ENCODE measurements at regions not wholly inside any gene's neighbourhood (a gene's known extent, or its start where the extent isn't known, plus 50 kb on each side); places are given as distances from the start of the nearest gene placed in this dataset.

DNA sequence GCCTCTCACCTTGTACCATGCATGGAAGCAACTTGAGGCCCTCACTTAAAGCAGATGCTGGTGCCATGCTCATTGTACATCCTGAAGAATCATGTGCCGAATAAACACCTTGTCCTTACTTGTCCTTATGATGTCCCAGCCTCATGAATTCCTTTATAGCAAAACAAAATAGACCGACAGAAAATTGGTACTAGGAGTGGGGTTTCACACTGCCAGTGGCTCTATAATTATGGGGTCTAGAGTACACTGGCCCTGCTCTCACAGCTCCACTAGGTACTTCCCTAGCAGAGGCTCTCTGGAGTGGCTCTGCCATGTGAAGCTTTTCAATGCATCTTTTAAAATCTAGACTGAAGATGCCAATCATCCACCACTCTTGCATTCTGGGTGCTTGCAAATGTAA is 101.2 kb downstream of the HTR1B start:
- Histone ChIP-seq H3K4me1 (ENCODE audit: insufficient read depth) (no peaks in the 10 kb centered on the region), H3K9me3 (no peaks in the 10 kb centered on the region), H3K4me3 (no peak overlapping the region), H3K27me3 (no peaks in the 10 kb centered on the region), H3K36me3 (no peaks in the 10 kb centered on the region), H3K27ac (no peak overlapping the region)
- intact Hi-C loops (cut with DNase I), result no loop called here
- WGBS, 3 donors, result 86 to 100% (median 98%) methylated on average over 2 of the region's 2 CpGs
- TF ChIP-seq POLR2A (IDR thresholded peaks at IDR 0.05) (no peak), EP300 (IDR thresholded peaks at IDR 0.05) (no peak)
- TF ChIP-seq, protein P1, sequence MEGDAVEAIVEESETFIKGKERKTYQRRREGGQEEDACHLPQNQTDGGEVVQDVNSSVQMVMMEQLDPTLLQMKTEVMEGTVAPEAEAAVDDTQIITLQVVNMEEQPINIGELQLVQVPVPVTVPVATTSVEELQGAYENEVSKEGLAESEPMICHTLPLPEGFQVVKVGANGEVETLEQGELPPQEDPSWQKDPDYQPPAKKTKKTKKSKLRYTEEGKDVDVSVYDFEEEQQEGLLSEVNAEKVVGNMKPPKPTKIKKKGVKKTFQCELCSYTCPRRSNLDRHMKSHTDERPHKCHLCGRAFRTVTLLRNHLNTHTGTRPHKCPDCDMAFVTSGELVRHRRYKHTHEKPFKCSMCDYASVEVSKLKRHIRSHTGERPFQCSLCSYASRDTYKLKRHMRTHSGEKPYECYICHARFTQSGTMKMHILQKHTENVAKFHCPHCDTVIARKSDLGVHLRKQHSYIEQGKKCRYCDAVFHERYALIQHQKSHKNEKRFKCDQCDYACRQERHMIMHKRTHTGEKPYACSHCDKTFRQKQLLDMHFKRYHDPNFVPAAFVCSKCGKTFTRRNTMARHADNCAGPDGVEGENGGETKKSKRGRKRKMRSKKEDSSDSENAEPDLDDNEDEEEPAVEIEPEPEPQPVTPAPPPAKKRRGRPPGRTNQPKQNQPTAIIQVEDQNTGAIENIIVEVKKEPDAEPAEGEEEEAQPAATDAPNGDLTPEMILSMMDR (IDR thresholded peaks at IDR 0.05), result no peak
- DNase-seq, result no peak

DNA sequence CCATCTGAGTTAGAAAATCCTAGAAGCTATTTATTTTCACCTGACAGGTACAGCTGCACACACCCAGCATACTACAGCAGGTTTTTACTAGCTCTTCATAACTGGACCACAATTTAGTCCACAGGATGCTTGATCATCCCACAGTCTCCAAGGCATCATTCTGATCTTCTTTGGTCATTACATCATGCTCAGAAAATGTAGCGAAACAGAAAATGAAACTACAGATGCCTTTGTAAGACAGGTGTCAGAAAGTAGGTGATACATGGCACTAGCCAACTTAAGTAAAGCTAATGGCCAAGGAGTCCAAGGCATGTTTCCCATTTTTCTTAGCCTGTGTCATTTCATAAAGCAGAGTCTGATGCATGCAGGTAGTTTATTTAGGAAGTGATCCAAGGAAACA is 102.3 kb downstream of the HTR1B start:
- Histone ChIP-seq H3K4me3 (no peak overlapping the region), H3K27ac (no peak overlapping the region), H3K9me3 (no peaks in the 10 kb centered on the region), H3K27me3 (no peaks in the 10 kb centered on the region), H3K36me3 (no peaks in the 10 kb centered on the region), H3K4me1 (ENCODE audit: insufficient read depth) (no peaks in the 10 kb centered on the region)
- TF ChIP-seq EP300 (IDR thresholded peaks at IDR 0.05) (no peak), POLR2A (IDR thresholded peaks at IDR 0.05) (no peak)
- TF ChIP-seq, protein P1 (IDR thresholded peaks at IDR 0.05), result no peak
- no peak for DNase-seq
- 94 to 98% (median 95%) methylated on average over 1 of the region's 1 CpG for WGBS, 3 donors
- intact Hi-C loops (cut with DNase I), result no loop called here

GRCh38 chr6:77356821-77357220 is 106.5 kb downstream of the HTR1B start:
- DNase-seq, result no peak
- H3K4me3 ChIP-seq, result no peak overlapping the region
- H3K27me3 ChIP-seq, result no peaks in the 10 kb centered on the region
- intact Hi-C loops (cut with DNase I), result loop anchor here in 1 of 4 donors (5.0 kb wide), 1 partner anchor 895 kb away; no protein-coding TSS in a partner anchor
- no peaks in the 10 kb centered on the region for H3K36me3 ChIP-seq
- no peaks in the 10 kb centered on the region for H3K4me1 ChIP-seq (ENCODE audit: insufficient read depth)
- no peaks in the 10 kb centered on the region for H3K9me3 ChIP-seq
- TF ChIP-seq EP300 (IDR thresholded peaks at IDR 0.05) (no peak), POLR2A (IDR thresholded peaks at IDR 0.05) (no peak)
- TF ChIP-seq, protein P1 (IDR thresholded peaks at IDR 0.05), result no peak
- no peak overlapping the region for H3K27ac ChIP-seq

DNA sequence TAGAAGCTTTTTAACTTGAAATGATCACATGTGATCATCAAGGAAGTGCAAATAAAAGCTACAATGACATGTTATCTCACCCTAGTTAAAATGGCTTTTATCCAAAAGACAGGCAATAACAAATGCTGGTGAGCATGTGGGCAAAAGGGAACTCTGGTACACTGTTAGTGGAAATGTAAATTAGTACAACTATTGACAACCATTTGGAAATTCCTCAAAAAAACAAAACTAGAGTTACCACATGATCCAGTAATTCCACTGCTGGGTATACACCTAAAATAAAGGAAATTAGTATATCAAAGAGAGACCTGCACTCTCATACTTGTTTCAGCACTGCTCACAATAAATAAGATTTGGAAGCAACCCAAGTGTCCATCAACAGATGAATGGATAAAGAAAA is 108.7 kb downstream of the HTR1B start:
- DNase-seq, result no peak
- TF ChIP-seq, protein P1 (IDR thresholded peaks at IDR 0.05), result no peak
- TF ChIP-seq EP300 (IDR thresholded peaks at IDR 0.05) (no peak), POLR2A (IDR thresholded peaks at IDR 0.05) (no peak)
- H3K4me3 ChIP-seq, result no peak overlapping the region
- H3K27ac ChIP-seq, result no peak overlapping the region
- no peaks in the 10 kb centered on the region for H3K9me3 ChIP-seq
- intact Hi-C loops (cut with DNase I), result no loop called here
- no peaks in the 10 kb centered on the region for H3K36me3 ChIP-seq
- no peaks in the 10 kb centered on the region for H3K4me1 ChIP-seq (ENCODE audit: insufficient read depth)
- H3K27me3 ChIP-seq, result no peaks in the 10 kb centered on the region

DNA sequence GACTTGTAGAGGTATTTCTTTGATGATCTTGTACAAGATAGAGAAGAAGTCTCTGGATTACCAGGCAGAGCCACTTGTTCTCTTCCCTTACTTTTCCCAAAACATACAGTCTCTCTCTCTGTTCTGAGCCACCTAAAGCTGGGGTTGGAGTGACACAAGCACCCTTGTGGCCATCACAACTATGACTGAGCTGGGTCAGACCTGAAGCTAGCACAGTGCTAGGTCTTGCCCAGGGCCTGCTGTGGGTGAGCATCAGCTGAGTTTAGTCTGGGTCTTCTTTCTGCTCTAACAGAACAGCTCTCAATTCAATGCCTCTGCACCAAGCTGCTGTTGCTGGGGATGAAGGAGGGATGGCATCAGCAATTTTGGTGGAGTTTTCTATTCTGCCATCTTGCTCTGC is 110.2 kb downstream of the HTR1B start:
- no peak overlapping the region for H3K4me3 ChIP-seq
- H3K36me3 ChIP-seq, result no peaks in the 10 kb centered on the region
- no peak overlapping the region for H3K27ac ChIP-seq
- H3K9me3 ChIP-seq, result no peaks in the 10 kb centered on the region
- no peaks in the 10 kb centered on the region for H3K4me1 ChIP-seq (ENCODE audit: insufficient read depth)
- DNase-seq, result no peak
- intact Hi-C loops (cut with DNase I), result no loop called here
- TF ChIP-seq POLR2A (IDR thresholded peaks at IDR 0.05) (no peak), EP300 (IDR thresholded peaks at IDR 0.05) (no peak)
- TF ChIP-seq, protein P1 (IDR thresholded peaks at IDR 0.05), result no peak
- H3K27me3 ChIP-seq, result no peaks in the 10 kb centered on the region
